PC-3 (cell line): ENCODE measurements at regions not wholly inside any gene's neighbourhood (a gene's known extent, or its start where the extent isn't known, plus 50 kb on each side); places are given as distances from the start of the nearest gene placed in this dataset.

Experiments used
- CTCF ChIP-seq: fragments of 300-600 bp; sonication (generic); conservative IDR thresholded peaks from 2 replicates; pipeline ENCODE4 v1.5.1; 2017; ENCODE audit warnings: antibody characterized with exemption, low read depth, mild to moderate bottlenecking, low read length
- EZH2 ChIP-seq: fragments of 300-600 bp; sonication (generic); IDR thresholded peaks from one replicate; pipeline ENCODE4 v1.6.1; 2017; ENCODE audit warnings: antibody characterized with exemption, mild to moderate bottlenecking, low read length; ENCODE audit not compliant: unreplicated experiment
- EZH2phosphoT487 ChIP-seq: fragments of 300-600 bp; sonication (generic); IDR thresholded peaks from 2 replicates; pipeline ENCODE4 v1.6.1; 2018; ENCODE audit warnings: mild to moderate bottlenecking, antibody characterized with exemption, low read length, borderline replicate concordance

DNA sequence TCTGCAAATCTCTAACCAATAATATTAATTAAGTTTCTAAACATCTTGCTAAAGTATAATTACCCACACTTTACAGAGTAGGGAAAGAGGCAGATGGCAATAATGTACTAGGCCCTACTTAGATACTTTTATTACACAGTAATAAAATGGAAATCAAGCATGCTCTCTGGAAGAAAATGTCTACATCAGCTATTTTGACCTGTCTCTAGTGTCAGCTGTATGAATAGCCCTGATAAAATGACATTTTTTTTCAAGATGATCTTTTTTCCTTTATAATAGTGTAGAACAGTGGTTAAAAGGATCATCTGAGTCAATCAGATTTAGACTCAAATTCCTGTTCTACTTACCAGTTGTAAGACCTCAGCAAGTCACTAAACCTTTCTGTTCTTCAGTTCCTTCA is 397.3 kb downstream of the GRB14 start:
- TF ChIP-seq CTCF (no peak), EZH2phosphoT487 (no peak), EZH2 (no peak)
